NCI-H1105 treated with DMSO at 0.1 percent for 48 hours (cell line): ENCODE measurements at regions not wholly inside any gene's neighbourhood (a gene's known extent, or its start where the extent isn't known, plus 50 kb on each side); places are given as distances from the start of the nearest gene placed in this dataset.
"Not testable (repeated sequence)": the region's sequence is repeated elsewhere in the genome, so short reads cannot be mapped to it uniquely, and the experiment has no call there.

ENCODE experiments used
- DNase-seq: peaks from one replicate; lab custom pipeline; 2025; lab: John Stamatoyannopoulos, UW

DNA sequence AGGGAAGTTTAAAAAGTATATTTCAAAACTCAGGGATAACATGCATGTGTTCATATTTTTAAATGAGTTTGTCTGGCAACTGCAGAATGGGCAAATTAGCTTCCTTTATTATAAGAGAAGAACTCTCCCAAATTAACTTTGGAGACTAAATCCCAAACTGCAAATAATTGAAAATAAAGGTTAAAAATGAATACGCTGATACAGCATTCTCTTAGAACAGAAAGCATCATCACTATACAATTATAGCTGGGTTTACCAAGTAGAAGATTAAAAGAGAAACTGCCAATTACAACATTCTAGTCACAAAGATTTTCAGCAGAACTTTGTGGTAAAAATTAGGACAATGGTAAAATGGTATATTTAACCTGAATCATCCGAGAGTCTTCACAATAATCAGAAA, 73.3 kb downstream of the OLFM4 start:
- DNase-seq: no peak

- DNase-seq: no peak
Observed at GRCh38 chr13:53104136-53104535, 75.5 kb downstream of the OLFM4 start.

GRCh38 chr13:53105477-53105876, 76.9 kb downstream of the OLFM4 start:
- DNase-seq: no peak

- no peak for DNase-seq
Observed at GRCh38 chr13:53105890-53106289, 77.3 kb downstream of the OLFM4 start.

DNA sequence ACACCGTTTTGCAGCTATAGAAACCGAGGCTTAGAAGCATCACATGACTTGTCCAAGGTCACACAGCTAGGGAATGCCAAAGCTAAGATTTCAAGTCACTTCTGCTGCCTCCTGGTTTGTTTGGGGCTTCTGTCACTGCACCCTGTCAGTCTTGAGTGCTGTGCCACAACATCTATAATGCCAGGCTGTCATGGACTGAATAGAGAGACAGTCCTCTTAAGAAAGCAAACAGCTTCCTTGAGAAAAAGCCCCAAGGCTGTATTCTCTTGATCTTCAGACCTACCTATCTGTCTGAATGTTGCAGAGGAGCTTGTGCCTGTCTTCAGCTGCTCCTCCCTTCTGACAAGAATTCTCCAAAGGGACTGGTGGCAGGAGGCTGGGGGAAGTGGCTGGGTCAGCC, 81.6 kb downstream of the OLFM4 start:
- DNase-seq: no peak

DNA sequence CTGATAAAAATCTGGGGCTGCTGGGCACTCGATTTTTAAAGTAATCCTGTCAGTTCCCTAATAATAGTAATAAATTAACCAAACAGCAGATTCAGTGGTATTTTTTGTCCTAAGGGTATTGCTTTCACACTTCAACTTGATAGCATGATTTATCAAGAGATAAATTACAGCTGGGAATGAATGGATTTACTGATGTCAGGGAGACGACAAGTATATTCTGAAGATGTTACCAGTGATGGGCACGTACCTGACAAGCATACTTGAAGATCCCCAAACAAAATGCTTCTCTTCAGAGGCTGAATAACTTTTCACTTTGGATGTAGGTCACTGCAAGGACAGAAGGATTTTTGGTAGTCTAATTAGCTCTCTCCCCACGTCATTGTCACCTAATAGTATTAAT, 82.0 kb downstream of the OLFM4 start:
- DNase-seq: no peak

GRCh38 chr13:53112522-53112921, 83.9 kb downstream of the OLFM4 start:
- peak; percentile 80 for DNase-seq

DNA sequence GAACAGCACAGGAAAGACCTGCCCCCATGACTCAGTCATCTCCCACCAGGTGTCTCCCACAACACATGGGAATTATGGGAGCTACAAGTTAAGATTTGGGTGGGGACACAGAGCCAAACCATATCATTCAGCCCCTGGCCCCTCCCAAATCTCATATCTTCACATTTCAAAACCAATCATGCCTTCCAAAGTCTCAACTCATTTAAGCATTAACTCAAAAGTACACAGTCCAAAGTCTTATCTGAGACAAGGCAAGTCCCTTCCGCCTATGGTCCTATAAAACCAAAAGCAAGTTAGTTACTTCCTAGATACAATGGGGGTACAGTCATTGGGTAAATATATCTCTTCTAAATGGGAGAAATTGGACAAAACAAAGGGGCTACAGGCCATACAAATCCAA, 88.4 kb downstream of the OLFM4 start:
- not testable (repeated sequence) for DNase-seq

DNA sequence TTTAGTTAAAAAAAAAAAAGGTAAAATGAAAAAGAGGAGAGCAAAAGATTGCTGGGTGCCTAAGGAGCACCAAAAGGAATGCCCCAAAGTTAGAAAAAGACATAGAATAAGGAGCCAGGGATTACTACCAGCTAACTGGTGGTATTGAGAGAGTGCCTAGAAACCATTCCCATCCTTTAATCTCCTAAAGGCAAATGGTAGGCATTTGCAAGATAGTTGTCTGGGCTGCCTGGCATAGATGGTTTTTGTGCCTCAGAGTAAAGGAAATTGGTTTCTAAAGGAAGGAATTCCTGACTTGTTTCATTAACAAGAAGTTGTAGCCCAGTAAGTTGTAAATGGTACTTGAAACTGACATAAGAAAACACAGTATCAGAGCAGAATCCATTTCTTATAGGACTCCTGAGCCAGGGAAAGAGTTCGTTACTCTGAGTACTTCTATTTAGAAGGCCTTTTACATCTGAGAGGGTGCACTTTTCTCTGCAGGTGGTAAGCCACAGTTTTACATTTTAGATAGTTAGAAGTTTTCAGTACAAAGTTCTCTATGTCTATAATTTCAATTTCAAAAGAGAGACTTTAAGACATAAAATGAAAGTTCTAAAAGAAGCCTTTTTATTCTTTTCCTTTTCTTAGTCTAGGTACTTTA, 92.6 kb downstream of the OLFM4 start:
- DNase-seq: no peak

GRCh38 chr13:53121919-53122318, 93.3 kb downstream of the OLFM4 start:
- no peak for DNase-seq

DNA sequence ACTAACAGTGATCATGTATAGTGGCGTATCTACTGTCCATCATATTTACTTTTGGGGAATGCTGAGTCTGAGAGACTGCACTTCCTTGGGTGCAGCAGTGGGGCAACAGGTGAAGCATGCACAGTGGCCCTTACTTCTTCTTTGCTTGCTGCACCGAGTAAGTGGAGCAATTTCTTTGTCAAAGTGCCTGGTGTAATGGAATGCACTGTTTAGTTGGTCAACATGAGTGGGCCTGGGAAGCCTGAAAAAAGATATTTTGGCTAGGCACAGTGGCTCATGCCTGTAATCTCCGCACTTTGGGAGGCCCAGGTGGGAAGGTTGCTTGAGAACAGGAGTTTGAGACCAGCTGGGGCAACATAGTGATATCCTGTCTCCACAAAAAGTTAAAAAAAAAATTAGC, 94.9 kb downstream of the OLFM4 start:
- DNase-seq: no peak

GRCh38 chr13:53124623-53125022, 96.0 kb downstream of the OLFM4 start:
- no peak for DNase-seq

DNA sequence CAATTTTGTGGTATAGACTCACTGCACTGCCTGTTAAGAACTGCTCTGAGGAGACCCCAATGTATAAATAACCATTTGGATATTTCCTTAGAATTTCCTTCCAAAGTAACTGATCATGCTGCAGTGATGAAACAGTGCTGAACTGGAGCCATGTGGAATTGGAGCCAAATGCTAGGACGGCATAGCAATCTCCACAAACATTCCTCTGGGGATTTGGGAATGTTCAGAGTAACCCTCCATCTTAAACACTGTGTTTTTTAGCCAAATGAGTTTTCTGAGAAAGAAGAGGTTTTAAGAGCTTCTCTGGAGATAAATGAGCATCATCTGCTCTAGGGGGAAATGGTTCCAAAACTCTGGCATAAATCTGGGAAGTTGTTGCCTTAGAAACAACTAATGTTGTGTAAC, 98.2 kb downstream of the OLFM4 start:
- no peak for DNase-seq

GRCh38 chr13:53127373-53127772, 98.8 kb downstream of the OLFM4 start:
- DNase-seq: no peak

GRCh38 chr13:53129864-53130393, 101.3 kb downstream of the OLFM4 start:
- no peak for DNase-seq

DNA sequence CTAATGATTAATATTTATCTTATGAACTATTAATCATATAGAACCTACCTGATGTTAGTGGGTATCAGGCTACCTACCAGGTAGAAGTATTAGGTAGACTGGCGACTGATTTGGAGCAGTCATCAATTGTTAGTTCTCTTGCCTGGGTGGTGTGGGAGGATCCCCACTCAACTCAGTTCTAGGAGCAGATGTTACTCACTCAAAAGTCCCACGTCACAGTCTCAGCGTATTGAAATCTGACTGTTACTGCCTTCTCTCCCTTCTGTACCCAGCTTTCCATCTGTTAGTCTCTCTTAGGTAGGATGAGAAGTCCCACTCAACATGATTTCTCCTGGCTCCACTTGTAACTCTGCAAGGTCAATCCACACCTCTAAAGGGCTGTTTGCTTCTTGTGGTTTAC, 102.7 kb downstream of the OLFM4 start:
- DNase-seq: no peak

- DNase-seq: no peak
Observed at GRCh38 chr13:53135301-53135700, 106.7 kb downstream of the OLFM4 start.

DNA sequence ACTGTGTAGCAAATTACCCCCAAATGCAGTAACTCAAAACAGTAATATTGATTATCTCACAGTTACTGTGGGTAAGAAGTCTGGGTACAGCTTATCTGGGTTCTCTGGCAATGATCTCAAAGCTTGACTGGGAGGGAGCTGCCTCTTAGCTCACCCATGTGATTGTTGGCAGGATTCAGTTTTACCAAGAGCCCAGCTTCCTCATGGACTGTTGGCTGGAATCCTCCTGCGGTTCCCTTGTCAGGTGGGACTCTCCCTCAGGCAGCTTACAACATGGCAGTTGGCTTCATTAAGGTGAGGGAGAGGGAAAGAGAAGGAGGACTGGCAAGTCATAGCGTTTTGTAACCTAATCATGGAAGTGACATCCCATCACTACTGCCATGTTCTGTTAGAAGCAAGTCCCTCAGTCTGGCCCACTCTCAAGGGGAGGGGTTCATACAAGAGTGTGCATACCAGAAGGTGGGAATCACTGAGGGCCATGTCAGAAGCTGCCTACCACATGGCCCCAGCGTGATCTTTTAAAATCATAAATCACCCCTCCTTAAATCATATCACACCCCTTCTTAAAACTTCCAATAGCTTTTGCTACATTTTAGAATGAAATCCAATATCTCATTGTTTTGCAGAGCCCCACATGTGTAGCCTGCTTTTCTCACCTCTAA, 108.1 kb downstream of the OLFM4 start:
- DNase-seq: no peak

GRCh38 chr13:53137779-53138178, 109.2 kb downstream of the OLFM4 start:
- no peak for DNase-seq

DNA sequence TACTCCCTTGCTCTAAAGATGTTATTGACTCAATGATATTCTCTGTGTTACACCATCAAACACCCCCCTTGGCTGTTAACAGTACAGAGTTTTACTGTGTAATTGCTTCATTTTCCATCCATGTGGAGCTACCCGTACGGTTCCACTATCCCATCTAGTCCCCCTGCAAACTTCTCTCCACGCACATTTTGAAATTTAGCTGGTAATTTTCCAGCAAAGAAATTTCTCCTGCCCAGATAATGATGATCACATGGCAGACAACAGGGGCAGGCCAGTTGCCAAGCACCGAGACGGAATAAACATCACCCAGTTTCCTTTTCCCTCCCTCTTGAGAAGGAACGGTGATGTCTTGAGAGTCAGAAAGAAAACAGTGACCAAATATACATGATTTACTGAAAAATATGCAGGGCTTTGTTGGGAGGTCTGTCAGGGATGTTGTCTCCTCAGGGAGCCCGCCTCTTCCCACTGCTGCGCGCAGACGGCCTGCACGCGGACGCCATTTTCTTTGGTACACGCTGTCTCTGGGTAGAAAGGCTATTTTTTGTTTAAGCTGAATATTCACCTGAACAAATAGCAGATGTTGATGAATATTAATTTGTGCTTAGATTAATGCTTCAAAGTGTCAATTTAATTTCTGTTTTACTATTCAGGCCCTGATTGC, 109.9 kb downstream of the OLFM4 start:
- DNase-seq: no peak

- DNase-seq: no peak
Observed at GRCh38 chr13:53141336-53141735, 112.7 kb downstream of the OLFM4 start.

- no peak for DNase-seq
Observed at GRCh38 chr13:53142306-53142705, 113.7 kb downstream of the OLFM4 start.

GRCh38 chr13:53143757-53144339, 115.2 kb downstream of the OLFM4 start:
- DNase-seq: no peak
